HS-27A (cell line): ENCODE measurements at regions not wholly inside any gene's neighbourhood (a gene's known extent, or its start where the extent isn't known, plus 50 kb on each side); places are given as distances from the start of the nearest gene placed in this dataset.
"Not testable (repeated sequence)": the region's sequence is repeated elsewhere in the genome, so short reads cannot be mapped to it uniquely, and the experiment has no call there.

Source experiments
- DNase-seq: peaks from one replicate; pipeline ENCODE4 v3.0.0-alpha.2; 2012; ENCODE audit warnings: low read depth, missing footprints

- no peak for DNase-seq
Observed at GRCh38 chr13:66237411-66238062, 992.6 kb downstream of the PCDH9 start.

- no peak for DNase-seq
Observed at GRCh38 chr13:66234159-66234558, 996.0 kb downstream of the PCDH9 start.

- DNase-seq = not testable (repeated sequence)
Observed at GRCh38 chr13:66231958-66232357, 998.2 kb downstream of the PCDH9 start.

- no peak for DNase-seq
Observed at GRCh38 chr13:66225072-66225471, 1005.1 kb downstream of the PCDH9 start.

GRCh38 chr13:66224663-66225062 lies 1005.5 kb downstream of the PCDH9 start:
- no peak for DNase-seq

- DNase-seq = no peak
Observed at GRCh38 chr13:66222926-66223325, 1007.2 kb downstream of the PCDH9 start.

- DNase-seq = no peak
Observed at GRCh38 chr13:66222127-66222526, 1008.0 kb downstream of the PCDH9 start.

- DNase-seq = no peak
Observed at GRCh38 chr13:66219506-66219905, 1010.6 kb downstream of the PCDH9 start.

GRCh38 chr13:66218583-66218982 lies 1011.6 kb downstream of the PCDH9 start:
- no peak for DNase-seq

- DNase-seq = no peak
Observed at GRCh38 chr13:66216728-66217127, 1013.4 kb downstream of the PCDH9 start.

GRCh38 chr13:66214467-66214866 lies 1015.7 kb downstream of the PCDH9 start:
- DNase-seq = no peak

- DNase-seq = no peak
Observed at GRCh38 chr13:66212511-66212910, 1017.6 kb downstream of the PCDH9 start.

GRCh38 chr13:66210677-66211076 lies 1019.5 kb downstream of the PCDH9 start:
- peak; percentile 62 for DNase-seq

GRCh38 chr13:66208589-66208988 lies 1021.5 kb downstream of the PCDH9 start:
- no peak for DNase-seq

GRCh38 chr13:66207610-66208009 lies 1022.5 kb downstream of the PCDH9 start:
- DNase-seq = no peak

GRCh38 chr13:66205807-66206206 lies 1024.3 kb downstream of the PCDH9 start:
- DNase-seq = no peak

- DNase-seq = no peak
Observed at GRCh38 chr13:66200555-66200954, 1029.6 kb downstream of the PCDH9 start.

- DNase-seq = no peak
Observed at GRCh38 chr13:66195238-66195637, 1034.9 kb downstream of the PCDH9 start.

- no peak for DNase-seq
Observed at GRCh38 chr13:66189986-66190385, 1040.2 kb downstream of the PCDH9 start.

- no peak for DNase-seq
Observed at GRCh38 chr13:66180836-66181235, 1049.3 kb downstream of the PCDH9 start.

- DNase-seq = no peak
Observed at GRCh38 chr13:66171920-66172319, 1058.2 kb downstream of the PCDH9 start.

- no peak for DNase-seq
Observed at GRCh38 chr13:66162470-66162869, 1067.7 kb downstream of the PCDH9 start.

GRCh38 chr13:66159511-66159910 lies 1070.6 kb downstream of the PCDH9 start:
- no peak for DNase-seq

GRCh38 chr13:66154976-66155375 lies 1075.2 kb downstream of the PCDH9 start:
- peak; percentile 11 for DNase-seq
